ENCODE measurements at regions not wholly inside any gene's neighbourhood (a gene's known extent, or its start where the extent isn't known, plus 50 kb on each side); places are given as distances from the start of the nearest gene placed in this dataset.
A peak's percentile ranks its signal among the peaks of the same experiment; 100 is the strongest.

DNA sequence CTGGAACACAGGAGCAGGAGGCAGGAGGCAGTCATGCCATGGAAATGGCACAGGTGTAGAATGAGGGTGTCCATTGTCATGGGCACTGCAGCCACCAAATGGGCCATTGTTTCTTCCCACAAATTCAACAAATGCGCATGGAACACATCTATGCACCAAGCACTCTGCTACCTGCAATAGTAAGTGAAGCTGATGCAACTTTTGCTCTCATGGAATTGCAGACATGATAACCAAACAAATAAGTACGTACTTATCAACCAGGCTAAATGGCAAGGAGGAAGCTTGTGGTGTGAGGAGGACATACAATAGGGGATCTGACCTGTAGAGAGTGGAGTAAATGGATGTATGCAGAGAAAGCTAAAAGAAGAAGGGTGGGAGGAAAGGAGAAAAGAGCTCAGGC, 116.8 kb downstream of the TRIM36 start:
- H3K4me3 ChIP-seq (ENCODE audit: low read depth, low read length), result no peak overlapping the region
- TF ChIP-seq, protein P1, sequence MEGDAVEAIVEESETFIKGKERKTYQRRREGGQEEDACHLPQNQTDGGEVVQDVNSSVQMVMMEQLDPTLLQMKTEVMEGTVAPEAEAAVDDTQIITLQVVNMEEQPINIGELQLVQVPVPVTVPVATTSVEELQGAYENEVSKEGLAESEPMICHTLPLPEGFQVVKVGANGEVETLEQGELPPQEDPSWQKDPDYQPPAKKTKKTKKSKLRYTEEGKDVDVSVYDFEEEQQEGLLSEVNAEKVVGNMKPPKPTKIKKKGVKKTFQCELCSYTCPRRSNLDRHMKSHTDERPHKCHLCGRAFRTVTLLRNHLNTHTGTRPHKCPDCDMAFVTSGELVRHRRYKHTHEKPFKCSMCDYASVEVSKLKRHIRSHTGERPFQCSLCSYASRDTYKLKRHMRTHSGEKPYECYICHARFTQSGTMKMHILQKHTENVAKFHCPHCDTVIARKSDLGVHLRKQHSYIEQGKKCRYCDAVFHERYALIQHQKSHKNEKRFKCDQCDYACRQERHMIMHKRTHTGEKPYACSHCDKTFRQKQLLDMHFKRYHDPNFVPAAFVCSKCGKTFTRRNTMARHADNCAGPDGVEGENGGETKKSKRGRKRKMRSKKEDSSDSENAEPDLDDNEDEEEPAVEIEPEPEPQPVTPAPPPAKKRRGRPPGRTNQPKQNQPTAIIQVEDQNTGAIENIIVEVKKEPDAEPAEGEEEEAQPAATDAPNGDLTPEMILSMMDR (IDR thresholded peaks at IDR 0.05; ENCODE audit: borderline replicate concordance, insufficient read depth, low read depth, low read length), result no peak

DNA sequence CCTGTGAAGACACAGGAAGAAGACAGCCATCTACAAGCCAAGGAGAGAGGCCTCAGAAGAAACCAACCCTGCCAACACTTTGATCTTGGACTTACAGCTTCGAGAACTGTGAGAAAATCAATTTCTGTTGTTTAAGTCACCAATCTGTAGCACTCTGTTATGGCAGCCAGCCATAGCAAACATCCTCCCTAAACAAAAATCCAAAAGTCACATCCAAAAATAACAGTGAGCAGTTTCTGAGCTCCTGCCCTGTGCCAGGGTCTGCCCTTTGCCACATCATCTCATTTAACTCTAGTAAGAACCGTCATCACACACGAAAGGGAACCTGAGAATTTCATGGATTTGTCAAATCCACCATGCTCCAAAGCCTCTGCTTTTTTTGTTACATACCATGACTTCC, 118.8 kb downstream of the TRIM36 start:
- TF ChIP-seq, protein P1 (IDR thresholded peaks at IDR 0.05; ENCODE audit: borderline replicate concordance, insufficient read depth, low read depth, low read length), result no peak
- no peak overlapping the region for H3K4me3 ChIP-seq (ENCODE audit: low read depth, low read length)

DNA sequence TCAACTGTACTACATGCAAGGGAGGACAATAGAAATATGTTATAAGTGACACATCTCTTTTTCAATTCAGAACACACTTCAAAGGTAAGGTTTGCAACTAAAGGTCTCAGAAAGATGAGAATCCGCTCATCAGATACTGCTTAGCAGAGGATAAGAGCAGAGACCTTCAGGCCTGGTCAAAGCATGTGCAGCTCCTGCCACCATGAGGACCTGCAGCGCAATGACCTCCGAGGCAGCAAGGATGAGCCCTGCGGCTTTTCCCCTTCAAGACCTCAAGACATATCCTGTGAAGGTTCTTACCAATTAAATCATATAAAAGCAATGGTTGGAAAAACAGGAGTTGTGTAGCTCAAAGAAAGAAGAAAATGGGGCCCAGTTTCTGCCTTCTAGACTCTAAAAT, 135.8 kb downstream of the TRIM36 start:
- H3K4me3 ChIP-seq (ENCODE audit: low read depth, low read length), result no peak overlapping the region
- TF ChIP-seq, protein P1 (IDR thresholded peaks at IDR 0.05; ENCODE audit: borderline replicate concordance, insufficient read depth, low read depth, low read length), result peak; percentile 36; the same call in 1 of the 2 replicates

DNA sequence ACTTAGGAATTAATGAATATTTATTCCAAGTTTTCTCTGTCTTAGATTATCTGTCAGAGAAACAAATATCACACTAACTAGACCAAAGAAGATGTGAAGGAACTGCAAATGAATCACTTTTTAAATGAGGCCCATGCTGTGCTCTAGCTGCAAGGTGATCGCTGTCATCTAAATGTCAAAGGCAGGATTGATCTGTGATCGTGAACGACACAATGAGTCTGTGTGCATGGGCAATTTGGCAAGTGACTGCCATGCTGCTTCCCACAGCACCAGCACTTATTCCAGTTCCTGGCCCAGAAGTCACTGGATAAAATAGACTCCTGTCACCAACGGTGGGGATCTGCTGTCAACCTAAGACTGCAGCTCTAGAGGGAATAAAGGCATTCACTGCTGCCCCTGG, 141.2 kb downstream of the TRIM36 start:
- TF ChIP-seq, protein P1 (IDR thresholded peaks at IDR 0.05; ENCODE audit: borderline replicate concordance, insufficient read depth, low read depth, low read length), result no peak

DNA sequence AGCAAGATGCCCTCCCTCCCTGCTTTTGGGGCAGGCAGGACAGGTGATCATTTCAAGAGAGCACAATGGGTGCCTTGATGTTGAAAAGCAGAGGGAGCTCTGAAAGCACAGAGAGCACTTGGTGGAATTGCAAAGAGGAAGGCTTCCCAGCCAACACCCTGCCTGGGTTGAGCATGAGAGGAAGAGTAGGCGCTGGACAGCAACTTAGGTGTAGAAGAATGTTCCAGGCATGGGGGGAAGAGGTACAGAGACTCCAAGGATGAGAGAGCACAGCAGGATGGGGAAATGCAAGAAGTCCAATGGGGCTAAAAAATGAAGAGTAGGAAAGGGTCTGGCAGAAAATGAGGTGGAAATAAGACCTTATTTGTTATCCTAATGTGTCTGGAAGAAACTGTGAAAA, 144.8 kb downstream of the TRIM36 start:
- TF ChIP-seq, protein P1 (IDR thresholded peaks at IDR 0.05; ENCODE audit: borderline replicate concordance, insufficient read depth, low read depth, low read length), result no peak
- no peak overlapping the region for H3K4me3 ChIP-seq (ENCODE audit: low read depth, low read length)

More for the DNA sequence above, 141.2 kb downstream of the TRIM36 start:
- no peak overlapping the region for H3K4me3 ChIP-seq (ENCODE audit: low read depth, low read length)

DNA sequence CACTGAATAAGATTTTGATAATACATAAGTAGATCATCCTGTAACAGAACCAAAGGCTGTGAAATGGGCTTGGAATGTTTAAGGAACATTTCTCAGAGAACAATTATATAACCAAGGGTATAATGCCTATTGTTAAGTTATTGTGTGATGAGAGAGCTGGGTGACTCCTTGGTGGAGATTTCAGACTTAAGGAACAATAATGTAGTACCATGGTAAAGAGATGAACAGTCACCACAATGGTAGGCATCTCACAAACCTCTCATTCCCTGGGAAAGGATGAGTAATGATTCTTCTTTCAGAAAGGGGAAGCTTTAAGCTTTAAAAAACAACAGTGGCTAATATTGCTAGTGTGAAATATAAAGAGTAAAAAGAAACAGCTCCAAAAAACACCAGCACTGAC, 147.4 kb downstream of the TRIM36 start:
- TF ChIP-seq, protein P1 (IDR thresholded peaks at IDR 0.05; ENCODE audit: borderline replicate concordance, insufficient read depth, low read depth, low read length), result no peak

DNA sequence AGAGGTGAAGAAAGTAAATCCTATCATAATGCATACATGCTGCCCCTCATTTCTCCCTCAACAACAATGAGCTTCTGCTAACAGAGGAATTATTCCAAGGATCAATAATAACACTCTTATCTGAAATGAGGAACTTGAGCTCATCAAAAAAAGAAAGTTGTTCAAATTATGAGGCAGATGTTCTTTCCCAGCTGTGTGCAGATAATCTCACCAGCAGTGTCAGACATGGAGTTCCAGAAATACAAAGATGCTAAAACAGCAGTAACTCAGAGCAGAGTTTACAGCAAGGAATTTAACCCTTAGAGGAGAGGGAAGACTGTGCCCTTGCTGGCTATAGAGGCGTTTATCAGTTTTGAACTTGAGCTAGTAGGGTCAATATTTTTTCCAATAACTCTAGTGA, 153.1 kb downstream of the TRIM36 start:
- H3K4me3 ChIP-seq (ENCODE audit: low read depth, low read length), result no peak overlapping the region
- TF ChIP-seq, protein P1 (IDR thresholded peaks at IDR 0.05; ENCODE audit: borderline replicate concordance, insufficient read depth, low read depth, low read length), result no peak

More for the DNA sequence above, 147.4 kb downstream of the TRIM36 start:
- H3K4me3 ChIP-seq (ENCODE audit: low read depth, low read length), result no peak overlapping the region
